Gastrocnemius medialis (tissue), 4 donors: ENCODE measurements at regions not wholly inside any gene's neighbourhood (a gene's known extent, or its start where the extent isn't known, plus 50 kb on each side); places are given as distances from the start of the nearest gene placed in this dataset.

ENCODE experiments used
- POLR2A ChIP-seq, 2 donors: fragments of 450-650 bp; IDR thresholded peaks; one replicate each; pipeline ENCODE4 v1.6.1; 2017; ENCODE audit warnings: antibody characterized with exemption in 2 of 2, mild to moderate bottlenecking in 2 of 2, moderate library complexity in 2 of 2
- TF ChIP-seq, protein P1 (sequence below), 5 experiments: fragments of 450-650 bp in 3 of 5; fragments of 200-600 bp in 2 of 5; sonication (generic) in 2 of 5; IDR thresholded peaks in 4 of 5; conservative IDR thresholded peaks in 1 of 5; 1 replicate in 4 of 5; 2 replicates in 1 of 5; pipeline ENCODE4 v1.5.1; 2016 to 2019; ENCODE audit warnings: antibody characterized with exemption in 5 of 5, mild to moderate bottlenecking in 3 of 5, moderate library complexity in 3 of 5

DNA sequence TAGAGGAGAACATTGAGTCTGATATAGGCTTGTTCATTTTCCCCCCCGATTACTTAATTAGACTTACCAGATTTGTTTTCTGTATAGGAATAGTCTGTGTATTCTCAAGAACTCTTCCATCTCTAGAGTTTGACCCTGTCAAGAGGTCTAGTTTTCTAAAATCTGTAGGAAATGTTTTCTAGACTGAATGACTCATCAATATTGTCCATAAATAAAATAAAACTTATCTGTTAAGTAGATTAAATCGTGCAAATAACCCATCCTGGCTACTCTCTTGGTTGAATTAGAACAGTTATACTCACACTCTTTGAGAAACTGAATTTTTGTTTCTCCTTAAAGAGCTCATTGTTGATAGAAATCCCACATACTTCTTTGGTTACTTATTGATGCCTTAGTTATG is 299.2 kb upstream of the CWC22 start:
- TF ChIP-seq, protein P1, sequence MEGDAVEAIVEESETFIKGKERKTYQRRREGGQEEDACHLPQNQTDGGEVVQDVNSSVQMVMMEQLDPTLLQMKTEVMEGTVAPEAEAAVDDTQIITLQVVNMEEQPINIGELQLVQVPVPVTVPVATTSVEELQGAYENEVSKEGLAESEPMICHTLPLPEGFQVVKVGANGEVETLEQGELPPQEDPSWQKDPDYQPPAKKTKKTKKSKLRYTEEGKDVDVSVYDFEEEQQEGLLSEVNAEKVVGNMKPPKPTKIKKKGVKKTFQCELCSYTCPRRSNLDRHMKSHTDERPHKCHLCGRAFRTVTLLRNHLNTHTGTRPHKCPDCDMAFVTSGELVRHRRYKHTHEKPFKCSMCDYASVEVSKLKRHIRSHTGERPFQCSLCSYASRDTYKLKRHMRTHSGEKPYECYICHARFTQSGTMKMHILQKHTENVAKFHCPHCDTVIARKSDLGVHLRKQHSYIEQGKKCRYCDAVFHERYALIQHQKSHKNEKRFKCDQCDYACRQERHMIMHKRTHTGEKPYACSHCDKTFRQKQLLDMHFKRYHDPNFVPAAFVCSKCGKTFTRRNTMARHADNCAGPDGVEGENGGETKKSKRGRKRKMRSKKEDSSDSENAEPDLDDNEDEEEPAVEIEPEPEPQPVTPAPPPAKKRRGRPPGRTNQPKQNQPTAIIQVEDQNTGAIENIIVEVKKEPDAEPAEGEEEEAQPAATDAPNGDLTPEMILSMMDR (IDR thresholded peaks at IDR 0.05 in 4 of 5, conservative IDR thresholded peaks at IDR 0.05 in 1 of 5), result no peak
- no peak for TF ChIP-seq POLR2A (IDR thresholded peaks at IDR 0.05)
